ENCODE measurements at regions not wholly inside any gene's neighbourhood (a gene's known extent, or its start where the extent isn't known, plus 50 kb on each side); places are given as distances from the start of the nearest gene placed in this dataset.

DNA sequence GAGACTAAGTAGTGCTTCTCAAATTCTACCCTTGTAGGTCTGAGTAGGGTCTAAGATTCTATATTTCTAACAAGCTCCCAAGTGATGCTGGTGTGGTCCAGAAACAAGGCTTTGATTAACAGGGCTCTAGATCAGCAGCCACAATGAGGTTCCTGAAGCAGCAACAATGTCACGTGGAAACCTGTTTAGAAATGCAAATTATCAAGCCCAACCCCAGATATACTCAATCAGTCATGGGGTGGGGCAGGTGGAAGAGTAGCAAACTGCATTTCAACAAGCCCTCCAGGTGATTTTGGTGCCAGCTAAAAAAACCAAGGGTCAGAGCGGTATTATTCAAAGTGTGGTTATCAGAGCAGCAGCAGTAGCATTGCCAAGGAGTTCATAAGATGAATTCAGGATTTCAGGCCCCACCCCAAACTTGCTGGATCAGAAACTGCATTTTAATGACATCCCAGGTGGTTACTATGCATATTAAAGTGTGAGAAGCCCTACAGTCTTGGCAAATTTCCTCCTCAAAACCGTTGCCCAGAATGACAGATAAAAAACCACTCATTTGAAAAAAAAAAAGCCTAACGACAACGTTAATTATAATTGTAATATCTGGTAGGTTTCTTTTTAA, 199.2 kb downstream of the AHR start:
- TF ChIP-seq SP1 (IDR thresholded peaks at IDR 0.05) (no peak), ELF4 (IDR thresholded peaks at IDR 0.05) (no peak), BHLHE40 (IDR thresholded peaks at IDR 0.05; ENCODE audit: borderline replicate concordance) (no peak), HDGF (IDR thresholded peaks at IDR 0.05; ENCODE audit: borderline replicate concordance) (no peak), FOXM1 (IDR thresholded peaks at IDR 0.05; ENCODE audit: borderline replicate concordance) (no peak), LEF1 (IDR thresholded peaks at IDR 0.05; ENCODE audit: borderline replicate concordance) (no peak), FOXA1 (IDR thresholded peaks at IDR 0.05) (no peak), TARDBP (IDR thresholded peaks at IDR 0.05) (no peak), NFRKB (IDR thresholded peaks at IDR 0.05) (no peak), FOXK2 (IDR thresholded peaks at IDR 0.05) (no peak)
